ENCODE measurements at regions not wholly inside any gene's neighbourhood (a gene's known extent, or its start where the extent isn't known, plus 50 kb on each side); places are given as distances from the start of the nearest gene placed in this dataset.

DNA sequence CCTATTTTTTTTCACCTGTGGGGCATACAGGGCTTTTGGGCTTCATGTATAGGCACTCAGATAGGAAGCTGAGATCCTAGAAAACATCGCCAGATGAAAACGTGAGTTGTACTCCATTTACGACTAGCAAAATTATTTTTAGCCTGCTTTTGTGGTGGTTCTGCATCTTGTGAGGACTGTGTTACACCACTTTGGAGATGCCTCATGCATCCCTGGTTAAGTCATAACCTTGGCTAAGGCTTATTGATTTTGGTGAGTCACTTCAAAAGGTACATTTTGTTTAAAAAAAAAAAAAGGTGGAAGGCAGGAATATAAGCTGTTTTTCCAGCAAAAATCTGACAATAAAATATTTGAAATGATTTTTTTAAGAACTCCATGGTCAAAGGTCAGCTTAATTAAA, 101.8 kb upstream of the OLFM3 start:
- TF ChIP-seq, protein P1, sequence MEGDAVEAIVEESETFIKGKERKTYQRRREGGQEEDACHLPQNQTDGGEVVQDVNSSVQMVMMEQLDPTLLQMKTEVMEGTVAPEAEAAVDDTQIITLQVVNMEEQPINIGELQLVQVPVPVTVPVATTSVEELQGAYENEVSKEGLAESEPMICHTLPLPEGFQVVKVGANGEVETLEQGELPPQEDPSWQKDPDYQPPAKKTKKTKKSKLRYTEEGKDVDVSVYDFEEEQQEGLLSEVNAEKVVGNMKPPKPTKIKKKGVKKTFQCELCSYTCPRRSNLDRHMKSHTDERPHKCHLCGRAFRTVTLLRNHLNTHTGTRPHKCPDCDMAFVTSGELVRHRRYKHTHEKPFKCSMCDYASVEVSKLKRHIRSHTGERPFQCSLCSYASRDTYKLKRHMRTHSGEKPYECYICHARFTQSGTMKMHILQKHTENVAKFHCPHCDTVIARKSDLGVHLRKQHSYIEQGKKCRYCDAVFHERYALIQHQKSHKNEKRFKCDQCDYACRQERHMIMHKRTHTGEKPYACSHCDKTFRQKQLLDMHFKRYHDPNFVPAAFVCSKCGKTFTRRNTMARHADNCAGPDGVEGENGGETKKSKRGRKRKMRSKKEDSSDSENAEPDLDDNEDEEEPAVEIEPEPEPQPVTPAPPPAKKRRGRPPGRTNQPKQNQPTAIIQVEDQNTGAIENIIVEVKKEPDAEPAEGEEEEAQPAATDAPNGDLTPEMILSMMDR (IDR thresholded peaks at IDR 0.05; ENCODE audit: low read depth, low read length, missing control alignments): no peak
- Histone ChIP-seq H3K36me3 (replicated peaks) (no peaks in the 10 kb centered on the region), H3K27me3 (replicated peaks) (no peaks in the 10 kb centered on the region), H3K4me3 (ENCODE audit: low read depth, low read length) (no peak overlapping the region), H3K27ac (no peak overlapping the region)
- no peak for DNase-seq
- in situ Hi-C loops (cut with HindIII; ENCODE audit: low pct_ligation_motif_present, low sequenced_read_pairs): no loop called here

DNA sequence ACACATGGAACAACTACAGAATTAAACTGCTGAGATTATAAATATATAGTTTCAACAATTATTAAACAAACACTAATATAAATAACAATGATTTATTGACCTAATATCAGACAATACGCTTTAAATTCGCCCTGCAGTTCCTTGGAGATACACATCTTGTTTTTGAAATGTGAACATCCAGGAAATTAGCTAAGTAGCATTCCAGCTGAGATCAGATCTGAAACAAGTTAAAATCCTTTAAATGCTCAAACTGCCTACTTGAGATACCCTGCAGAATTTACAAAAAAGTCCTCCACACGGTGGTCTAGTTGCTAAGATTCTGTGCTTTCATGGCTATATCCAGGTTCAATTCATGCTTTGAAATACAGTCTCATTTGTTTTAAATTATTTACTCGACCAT, 101.4 kb upstream of the OLFM3 start:
- TF ChIP-seq, protein P1 (IDR thresholded peaks at IDR 0.05; ENCODE audit: low read depth, low read length, missing control alignments): no peak
- Histone ChIP-seq H3K36me3 (replicated peaks) (no peaks in the 10 kb centered on the region), H3K27me3 (replicated peaks) (no peaks in the 10 kb centered on the region), H3K27ac (no peak overlapping the region), H3K4me3 (ENCODE audit: low read depth, low read length) (no peak overlapping the region)
- no peak for DNase-seq
- in situ Hi-C loops (cut with HindIII; ENCODE audit: low pct_ligation_motif_present, low sequenced_read_pairs): no loop called here

DNA sequence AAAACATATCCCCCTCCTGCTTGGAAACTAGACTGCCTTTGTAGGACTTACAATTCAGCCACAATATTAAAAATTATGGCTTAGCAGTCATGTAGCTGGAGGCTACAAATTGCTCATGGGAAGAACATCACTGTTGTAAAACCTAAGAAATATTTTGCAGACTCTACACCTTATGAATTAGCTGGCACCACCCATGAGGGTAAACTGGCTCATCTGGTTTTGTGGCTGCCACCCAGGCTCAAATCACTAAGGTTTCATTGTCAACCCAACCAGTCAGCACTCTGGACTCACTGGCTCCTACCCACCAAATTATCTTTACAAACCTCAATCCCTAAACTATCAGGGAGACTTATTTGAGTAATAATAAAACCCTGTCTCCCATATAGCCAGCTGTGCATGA, 100.7 kb upstream of the OLFM3 start:
- in situ Hi-C loops (cut with HindIII; ENCODE audit: low pct_ligation_motif_present, low sequenced_read_pairs): no loop called here
- H3K4me3 ChIP-seq (ENCODE audit: low read depth, low read length): no peak overlapping the region
- DNase-seq: no peak
- no peak overlapping the region for H3K27ac ChIP-seq
- H3K36me3 ChIP-seq (replicated peaks): no peaks in the 10 kb centered on the region
- TF ChIP-seq, protein P1 (IDR thresholded peaks at IDR 0.05; ENCODE audit: low read depth, low read length, missing control alignments): no peak
- no peaks in the 10 kb centered on the region for H3K27me3 ChIP-seq (replicated peaks)

DNA sequence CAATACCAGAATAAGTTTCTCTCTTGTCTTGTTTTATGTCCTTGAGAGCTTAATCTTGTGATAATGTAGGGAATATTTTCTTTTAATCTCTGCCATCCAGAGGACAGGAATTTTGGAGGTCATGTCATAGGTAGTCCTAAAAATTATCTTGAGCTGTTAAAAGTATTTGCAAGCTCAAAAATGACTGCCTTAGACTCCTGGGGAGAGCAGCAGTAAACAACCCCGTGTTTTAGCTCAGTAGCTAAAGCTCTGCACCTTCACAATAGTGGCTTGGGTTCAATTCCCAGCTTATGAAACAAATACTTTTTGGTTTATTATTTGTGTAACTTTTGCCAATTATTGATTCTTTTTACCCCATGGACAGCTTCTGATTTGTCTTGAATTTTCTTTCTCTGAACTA, 99.4 kb upstream of the OLFM3 start:
- TF ChIP-seq, protein P1 (IDR thresholded peaks at IDR 0.05; ENCODE audit: low read depth, low read length, missing control alignments): no peak
- Histone ChIP-seq H3K27ac (no peak overlapping the region), H3K36me3 (replicated peaks) (no peaks in the 10 kb centered on the region), H3K4me3 (ENCODE audit: low read depth, low read length) (no peak overlapping the region), H3K27me3 (replicated peaks) (no peaks in the 10 kb centered on the region)
- in situ Hi-C loops (cut with HindIII; ENCODE audit: low pct_ligation_motif_present, low sequenced_read_pairs): no loop called here
- no peak for DNase-seq

DNA sequence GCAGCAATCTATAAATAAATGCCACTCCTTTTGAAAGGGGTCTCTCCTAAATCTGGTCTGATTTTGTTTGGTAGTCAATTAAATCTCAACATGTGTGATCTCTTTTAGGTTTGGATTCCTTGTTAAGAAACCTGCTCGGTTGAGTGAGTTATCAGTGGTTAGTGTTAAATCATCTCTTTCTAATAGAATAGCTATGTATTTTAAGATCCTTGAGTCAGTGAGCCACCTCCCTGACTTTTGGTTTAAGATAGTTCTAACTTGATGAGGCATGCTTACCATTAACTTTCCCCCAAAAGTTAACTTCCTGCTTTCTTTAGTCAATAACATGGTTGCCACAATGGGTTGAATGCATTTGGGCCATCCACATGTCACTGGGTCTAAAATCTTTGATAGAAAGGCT, 93.1 kb upstream of the OLFM3 start:
- Histone ChIP-seq H3K27me3 (replicated peaks) (no peaks in the 10 kb centered on the region), H3K4me3 (ENCODE audit: low read depth, low read length) (no peak overlapping the region), H3K36me3 (replicated peaks) (no peaks in the 10 kb centered on the region), H3K27ac (no peak overlapping the region)
- in situ Hi-C loops (cut with HindIII; ENCODE audit: low pct_ligation_motif_present, low sequenced_read_pairs): no loop called here
- TF ChIP-seq, protein P1 (IDR thresholded peaks at IDR 0.05; ENCODE audit: low read depth, low read length, missing control alignments): no peak
- no peak for DNase-seq

DNA sequence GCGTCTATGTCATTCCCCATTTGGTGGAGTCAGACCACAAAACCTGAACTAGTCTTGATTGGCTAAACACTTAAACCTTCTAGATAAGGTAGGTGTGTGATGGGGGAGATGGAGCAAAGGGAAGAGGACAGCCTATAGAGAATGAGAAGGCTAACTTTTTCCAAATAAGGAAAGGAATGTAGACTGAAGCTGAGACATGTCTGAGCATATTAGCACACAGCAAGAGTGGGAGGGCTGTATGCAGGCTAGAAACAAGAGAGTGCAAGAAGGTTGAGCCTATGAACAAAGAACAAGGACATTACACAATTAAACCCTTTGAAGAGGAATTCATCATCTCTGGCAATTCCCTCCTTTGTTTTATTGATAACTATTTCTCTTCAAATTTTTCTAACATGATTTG, 89.2 kb upstream of the OLFM3 start:
- TF ChIP-seq, protein P1 (IDR thresholded peaks at IDR 0.05; ENCODE audit: low read depth, low read length, missing control alignments): no peak

More for the DNA sequence above, 89.2 kb upstream of the OLFM3 start:
- in situ Hi-C loops (cut with HindIII; ENCODE audit: low pct_ligation_motif_present, low sequenced_read_pairs): no loop called here
- no peak for DNase-seq
- H3K27me3 ChIP-seq (replicated peaks): no peaks in the 10 kb centered on the region
- no peak overlapping the region for H3K4me3 ChIP-seq (ENCODE audit: low read depth, low read length)
- H3K27ac ChIP-seq: no peak overlapping the region
- H3K36me3 ChIP-seq (replicated peaks): no peaks in the 10 kb centered on the region
